GOT3 (cell line): ENCODE measurements at regions not wholly inside any gene's neighbourhood (a gene's known extent, or its start where the extent isn't known, plus 50 kb on each side); places are given as distances from the start of the nearest gene placed in this dataset.
"Not testable (repeated sequence)": the region's sequence is repeated elsewhere in the genome, so short reads cannot be mapped to it uniquely, and the experiment has no call there.

Experiments
- DNase-seq: peaks from one replicate; lab custom pipeline; 2025; ENCODE audit warnings: mixed read lengths; lab: John Stamatoyannopoulos, UW

DNA sequence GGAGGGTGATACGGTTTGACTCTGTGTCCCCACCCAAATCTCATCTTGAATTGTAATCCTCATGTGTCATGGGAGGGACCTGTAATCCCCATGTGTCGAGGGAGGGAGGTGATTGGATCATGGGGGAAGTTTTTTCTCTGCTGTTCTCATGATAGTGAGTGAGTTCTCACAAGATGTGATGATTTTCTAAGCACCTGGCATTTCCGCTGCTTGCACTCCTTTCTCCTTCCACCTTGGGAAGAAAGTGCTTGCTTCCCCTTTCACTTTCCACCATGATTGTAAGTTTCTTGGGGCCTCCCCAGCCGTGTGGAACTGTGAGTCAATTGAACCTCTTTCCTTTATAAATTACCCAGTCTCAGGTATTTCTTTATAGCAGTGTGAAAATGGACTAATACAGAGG is 932.6 kb upstream of the LRATD1 start:
- not testable (repeated sequence) for DNase-seq

GRCh38 chr2:13711154-13711553 is 921.4 kb upstream of the LRATD1 start:
- no peak for DNase-seq

DNA sequence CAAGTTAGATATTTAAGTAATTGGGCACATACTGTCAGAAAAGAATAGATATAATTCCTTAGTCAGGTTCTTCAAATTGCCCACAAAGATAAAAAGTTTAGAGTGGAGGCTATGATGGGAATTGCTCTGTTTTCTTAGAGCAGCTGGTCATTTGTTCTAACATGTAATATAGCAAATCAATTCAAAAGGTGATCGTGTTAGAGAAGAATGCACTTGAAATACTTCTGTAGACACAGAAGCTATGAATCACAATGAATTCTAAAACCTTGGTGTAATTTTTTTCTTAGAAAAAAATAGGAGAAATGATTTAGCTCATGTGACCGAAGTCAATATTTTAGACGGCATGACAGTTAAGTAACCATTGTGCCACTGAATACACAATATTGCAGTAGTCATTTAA is 918.1 kb upstream of the LRATD1 start:
- no peak for DNase-seq

GRCh38 chr2:13725945-13726344 is 906.6 kb upstream of the LRATD1 start:
- no peak for DNase-seq

DNA sequence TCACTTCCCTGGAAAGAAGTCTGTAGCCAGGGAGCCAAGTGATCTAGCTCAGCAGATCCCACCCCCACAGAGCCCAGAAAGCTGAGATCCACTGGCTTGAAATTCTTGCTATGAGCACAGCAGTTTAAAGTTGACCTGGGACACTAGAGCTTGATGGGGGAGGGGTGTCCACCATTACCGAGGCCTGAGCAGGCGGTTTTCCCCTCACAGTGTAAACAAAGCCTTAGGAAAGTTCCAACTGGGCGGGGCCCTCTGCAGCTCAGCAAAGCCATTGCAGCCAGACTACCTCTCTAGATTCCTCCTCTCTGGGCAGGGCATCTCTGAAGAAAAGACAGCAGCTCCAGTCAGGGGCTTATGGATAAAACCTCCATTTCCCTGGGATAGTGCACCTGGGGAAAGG is 887.2 kb upstream of the LRATD1 start:
- DNase-seq = no peak

DNA sequence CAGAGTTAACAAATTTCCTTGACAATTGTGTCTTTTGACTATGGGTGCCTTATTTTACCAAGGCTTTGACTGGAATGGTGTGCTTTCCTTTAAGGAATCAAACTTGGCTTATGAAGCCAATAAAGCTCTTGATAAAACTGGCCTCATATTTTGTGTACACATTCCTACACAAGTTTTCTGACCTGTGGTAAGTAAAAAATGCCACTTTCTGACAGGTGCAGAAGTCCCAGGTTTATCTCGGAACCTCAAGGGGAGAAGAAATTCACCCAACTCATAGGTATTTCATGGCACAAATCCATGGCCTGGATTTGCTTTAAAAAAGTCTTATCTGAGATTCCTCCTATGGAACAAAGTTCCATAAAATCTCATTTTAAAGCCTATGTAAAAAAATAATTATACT is 880.6 kb upstream of the LRATD1 start:
- no peak for DNase-seq

GRCh38 chr2:13758412-13758811 is 874.1 kb upstream of the LRATD1 start:
- DNase-seq = no peak

- DNase-seq = no peak
These were observed 864.2 kb upstream of the LRATD1 start for GRCh38 chr2:13768274-13768673.

- no peak for DNase-seq
These were observed 862.2 kb upstream of the LRATD1 start for GRCh38 chr2:13770279-13770678.

DNA sequence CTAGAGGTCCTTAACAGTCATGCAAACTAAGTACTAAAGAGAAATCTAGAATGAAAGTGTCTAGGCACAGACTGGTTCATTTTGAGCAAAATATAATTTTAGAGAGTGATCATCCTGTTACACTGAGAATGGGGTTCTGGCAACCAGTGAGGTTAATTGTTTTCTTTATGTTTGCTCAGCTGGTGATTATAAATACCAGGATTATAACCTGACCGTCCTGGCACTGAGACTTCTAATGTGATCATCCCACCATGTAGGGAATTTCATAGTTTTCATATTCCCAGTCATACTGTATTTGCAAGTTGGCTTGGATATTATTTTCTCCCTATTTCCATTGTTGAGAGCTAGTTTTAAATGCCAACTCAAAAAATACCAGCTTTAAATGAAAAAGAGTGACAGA is 852.5 kb upstream of the LRATD1 start:
- DNase-seq = no peak

- DNase-seq = no peak
These were observed 841.4 kb upstream of the LRATD1 start for GRCh38 chr2:13791019-13791547.

DNA sequence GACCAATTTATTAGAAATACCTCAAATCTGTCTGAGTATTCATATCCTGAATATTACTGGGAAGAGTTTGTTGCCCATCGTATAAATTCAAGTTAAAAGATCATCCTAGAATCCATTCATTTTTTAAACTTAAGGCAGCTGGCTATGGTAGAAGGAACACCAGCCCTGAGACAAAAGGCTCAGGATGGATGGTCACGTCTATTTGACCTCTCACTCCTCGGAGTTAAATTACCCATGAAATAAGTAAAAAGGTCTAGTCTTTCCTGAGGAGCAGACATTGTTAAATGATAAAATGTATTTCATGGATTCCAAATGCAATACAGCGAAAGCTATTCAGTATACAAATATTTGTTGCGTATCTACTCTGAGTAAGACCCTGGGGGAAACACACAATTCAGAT is 826.0 kb upstream of the LRATD1 start:
- DNase-seq = no peak

DNA sequence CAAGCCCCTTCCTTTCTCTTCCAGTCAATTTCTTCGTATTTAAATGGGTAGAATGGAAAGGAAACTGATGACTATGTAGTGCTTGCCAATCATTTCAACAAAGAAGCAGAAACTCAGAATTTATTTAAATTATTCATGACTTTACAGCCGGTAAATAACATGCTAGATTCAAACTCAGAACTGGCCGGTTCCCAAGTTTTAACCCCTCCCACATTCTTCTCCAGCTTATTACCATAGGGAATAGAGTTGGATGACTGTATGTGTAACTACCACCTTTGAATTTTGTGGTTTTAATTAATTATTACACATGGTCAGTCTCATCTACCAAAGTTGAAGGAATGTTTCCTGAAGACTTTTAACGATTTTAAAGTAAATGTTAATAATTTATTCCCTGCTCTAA is 819.3 kb upstream of the LRATD1 start:
- no peak for DNase-seq

DNA sequence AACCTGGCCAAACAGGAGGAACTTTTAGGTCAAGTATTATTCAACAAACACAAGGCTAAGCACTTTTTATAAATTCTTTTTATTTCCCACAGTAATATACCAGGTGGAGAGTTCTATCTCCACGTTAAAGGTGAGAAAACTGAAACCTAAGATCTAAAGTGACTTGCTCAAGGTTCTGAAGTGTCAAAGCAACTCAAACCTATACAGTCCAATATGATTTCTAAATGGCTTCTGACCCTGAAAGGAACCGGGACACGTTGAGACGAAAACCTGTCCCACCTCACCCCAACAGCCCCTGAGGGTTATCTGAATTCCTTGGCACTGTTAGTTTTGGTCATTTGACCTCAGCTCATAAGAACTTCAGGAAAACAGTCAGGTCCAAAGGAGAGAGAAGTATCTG is 814.5 kb upstream of the LRATD1 start:
- no peak for DNase-seq

- no peak for DNase-seq
These were observed 812.6 kb upstream of the LRATD1 start for GRCh38 chr2:13819896-13820295.

- no peak for DNase-seq
These were observed 811.1 kb upstream of the LRATD1 start for GRCh38 chr2:13821255-13821880.

DNA sequence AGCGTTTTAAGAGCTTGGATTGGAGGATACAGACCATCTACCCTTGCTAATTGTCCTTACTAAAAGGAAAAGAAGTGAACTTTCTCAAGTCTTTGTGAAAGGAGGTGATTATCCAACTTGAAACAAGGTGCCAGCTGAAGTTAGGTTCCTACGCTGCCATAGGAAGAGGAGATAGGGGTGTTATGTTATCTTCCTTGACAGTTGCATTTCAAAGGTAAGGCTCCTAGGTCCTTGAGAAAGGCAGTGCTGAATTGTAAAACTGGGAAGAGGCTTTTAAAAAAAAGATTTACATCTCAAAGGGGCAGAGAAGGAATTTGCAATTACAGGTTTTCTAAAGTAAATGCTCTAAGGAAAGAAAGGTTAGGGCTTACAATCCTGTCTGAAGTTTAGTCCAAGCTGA is 810.2 kb upstream of the LRATD1 start:
- no peak for DNase-seq

GRCh38 chr2:13826314-13826853 is 806.1 kb upstream of the LRATD1 start:
- DNase-seq = no peak

DNA sequence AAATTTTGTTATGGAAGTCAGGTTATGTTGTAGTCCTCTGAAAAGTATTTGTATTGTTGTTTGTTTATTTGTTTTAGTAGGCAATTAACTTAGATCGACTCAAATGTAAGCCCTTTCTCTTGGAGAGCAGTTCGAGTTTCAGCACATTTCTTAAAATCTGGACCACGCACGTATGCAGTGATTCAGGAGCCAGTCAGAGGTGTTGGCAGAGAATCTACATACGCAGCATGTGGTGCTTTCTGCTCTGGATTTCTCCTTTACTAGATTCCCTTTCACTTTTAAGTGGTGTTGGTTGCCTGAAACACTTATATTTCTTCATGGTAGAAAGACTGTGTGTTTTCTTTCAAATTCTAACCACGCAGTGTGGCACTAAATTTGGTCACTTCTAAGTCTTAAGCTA is 773.9 kb upstream of the LRATD1 start:
- no peak for DNase-seq

- DNase-seq = not testable (repeated sequence)
These were observed 764.2 kb upstream of the LRATD1 start for GRCh38 chr2:13868275-13868674.

- no peak for DNase-seq
These were observed 756.0 kb upstream of the LRATD1 start for GRCh38 chr2:13876491-13877037.

GRCh38 chr2:13877571-13877970 is 754.9 kb upstream of the LRATD1 start:
- no peak for DNase-seq

- no peak for DNase-seq
These were observed 748.1 kb upstream of the LRATD1 start for GRCh38 chr2:13884291-13884976.
